H9 (cell line): ENCODE measurements at regions not wholly inside any gene's neighbourhood (a gene's known extent, or its start where the extent isn't known, plus 50 kb on each side); places are given as distances from the start of the nearest gene placed in this dataset.

Experiments
- DNase-seq: peaks from one replicate; pipeline ENCODE4 v3.0.0-alpha.2; 2017
- H2AFZ ChIP-seq: one replicate; pipeline ENCODE4 v1.6.1; 2013; ENCODE audit warnings: mild to moderate bottlenecking, low read length, control low read depth, moderate library complexity
- H2AK5ac ChIP-seq: 2 replicates; pipeline ENCODE4 v1.6.1; 2013; ENCODE audit warnings: low read length, control low read depth, mixed read lengths; ENCODE audit not compliant: insufficient read length
- H2BK120ac ChIP-seq: one replicate; pipeline ENCODE4 v1.6.1; 2013; ENCODE audit warnings: low read depth, mild to moderate bottlenecking, low read length, control low read depth, inconsistent platforms; ENCODE audit not compliant: poor library complexity, severe bottlenecking
- H2BK12ac ChIP-seq: 2 replicates; pipeline ENCODE4 v1.6.1; 2013; ENCODE audit warnings: low read length, control low read depth, mixed read lengths, low read depth; ENCODE audit not compliant: insufficient read length
- H2BK15ac ChIP-seq: 2 replicates; pipeline ENCODE4 v1.6.1; 2013; ENCODE audit warnings: low read depth, low read length, control low read depth
- H2BK20ac ChIP-seq: one replicate; pipeline ENCODE4 v1.6.1; 2013; ENCODE audit warnings: low read depth, mild to moderate bottlenecking, low read length, control low read depth, inconsistent platforms; ENCODE audit not compliant: poor library complexity, severe bottlenecking
- H2BK5ac ChIP-seq: 2 replicates; pipeline ENCODE4 v1.6.1; 2013; ENCODE audit warnings: low read length, control low read depth, mixed read lengths; ENCODE audit not compliant: insufficient read length
- H3K14ac ChIP-seq: 2 replicates; pipeline ENCODE4 v1.6.1; 2013; ENCODE audit warnings: low read length, control low read depth; ENCODE audit not compliant: insufficient read depth
- H3K18ac ChIP-seq: 2 replicates; pipeline ENCODE4 v1.6.1; 2013; ENCODE audit warnings: low read depth, mild to moderate bottlenecking, mixed read lengths, low read length, control low read depth; ENCODE audit not compliant: insufficient read length
- H3K23ac ChIP-seq: 2 replicates; pipeline ENCODE4 v1.6.1; 2013; ENCODE audit warnings: low read length, control low read depth, mixed read lengths, low read depth; ENCODE audit not compliant: insufficient read length
- H3K23me2 ChIP-seq: 2 replicates; pipeline ENCODE4 v1.6.1; 2013; ENCODE audit warnings: low read depth, mild to moderate bottlenecking, mixed read lengths, low read length, control low read depth; ENCODE audit not compliant: insufficient read length, poor library complexity, severe bottlenecking
- H3K27ac ChIP-seq: 2 replicates; pipeline ENCODE4 v1.5.1; 2013; ENCODE audit warnings: low read length, control low read depth, mixed read lengths, low read depth; ENCODE audit not compliant: insufficient read length
- H3K27me3 ChIP-seq: 2 replicates; pipeline ENCODE4 v1.6.1; 2013; ENCODE audit warnings: low read length, control low read depth, inconsistent platforms; ENCODE audit not compliant: insufficient read depth
- H3K4ac ChIP-seq: 2 replicates; pipeline ENCODE4 v1.6.1; 2013; ENCODE audit warnings: low read depth, mild to moderate bottlenecking, control low read depth, inconsistent platforms, low read length, moderate library complexity
- H3K4me1 ChIP-seq: 2 replicates; pipeline ENCODE4 v1.6.1; 2013; ENCODE audit warnings: low read length, control low read depth, inconsistent platforms; ENCODE audit not compliant: insufficient read depth
- H3K4me2 ChIP-seq: 2 replicates; pipeline ENCODE4 v1.6.1; 2013; ENCODE audit warnings: low read length, control low read depth, mixed read lengths; ENCODE audit not compliant: insufficient read length, insufficient read depth
- H3K56ac ChIP-seq: 2 replicates; pipeline ENCODE4 v1.6.1; 2013; ENCODE audit warnings: low read depth, mild to moderate bottlenecking, mixed read lengths, low read length, control low read depth; ENCODE audit not compliant: insufficient read length
- H3K79me1 ChIP-seq: 2 replicates; pipeline ENCODE4 v1.6.1; 2013; ENCODE audit warnings: low read depth, mild to moderate bottlenecking, moderate library complexity, low read length, control low read depth, inconsistent platforms; ENCODE audit not compliant: insufficient read depth, poor library complexity, severe bottlenecking
- H3K79me2 ChIP-seq: 2 replicates; pipeline ENCODE4 v1.6.1; 2013; ENCODE audit warnings: low read length, control low read depth, inconsistent platforms; ENCODE audit not compliant: insufficient read depth
- H3K9ac ChIP-seq: 2 replicates; pipeline ENCODE4 v1.6.1; 2013; ENCODE audit warnings: low read length, control low read depth, mixed read lengths; ENCODE audit not compliant: insufficient read length; ENCODE audit errors: extremely low read depth
- H3K9me3 ChIP-seq: one replicate; pipeline ENCODE4 v1.6.1; 2013; ENCODE audit warnings: low read depth, low read length, inconsistent platforms; ENCODE audit not compliant: control insufficient read depth
- H3T11ph ChIP-seq: one replicate; pipeline ENCODE4 v1.6.1; 2013; ENCODE audit warnings: mild to moderate bottlenecking, low read length, control low read depth, inconsistent platforms
- H4K20me1 ChIP-seq: one replicate; pipeline ENCODE4 v1.6.1; 2013; ENCODE audit not compliant: control insufficient read depth, insufficient read length, insufficient read depth
- H4K5ac ChIP-seq: 2 replicates; pipeline ENCODE4 v1.6.1; 2013; ENCODE audit warnings: low read depth, mild to moderate bottlenecking, mixed read lengths, low read length, control low read depth; ENCODE audit not compliant: insufficient read length
- H4K8ac ChIP-seq: replicated peaks from 2 replicates; pipeline ENCODE4 v1.6.1; 2013; ENCODE audit warnings: low read length, control low read depth, mixed read lengths, low read depth; ENCODE audit not compliant: insufficient read length
- H4K91ac ChIP-seq: 2 replicates; pipeline ENCODE4 v1.6.1; 2013; ENCODE audit warnings: low read depth, mild to moderate bottlenecking, moderate library complexity, mixed read lengths, low read length, control low read depth; ENCODE audit not compliant: insufficient read length
- H3K27ac Mint-ChIP-seq, 3 experiments: 2 replicates in 2 of 3; 3 replicates in 1 of 3; pipeline ENCODE4 v1.8.0; 2020 to 2021; ENCODE audit warnings: mixed read lengths in 3 of 3, mild to moderate bottlenecking in 1 of 3, moderate library complexity in 1 of 3
- H3K27me3 Mint-ChIP-seq: 2 replicates; pipeline ENCODE4 v1.8.0; 2021; ENCODE audit warnings: low read depth, mild to moderate bottlenecking, moderate library complexity, mixed read lengths
- H3K36me3 Mint-ChIP-seq, 3 experiments: 2 replicates in 2 of 3; 3 replicates in 1 of 3; pipeline ENCODE4 v1.8.0; 2020 to 2021; ENCODE audit warnings: low read depth in 3 of 3, mixed read lengths in 3 of 3; ENCODE audit not compliant: insufficient read depth in 1 of 3
- H3K4me1 Mint-ChIP-seq, 2 experiments: 2 replicates each; pipeline ENCODE4 v1.8.0; 2020; ENCODE audit warnings: mixed read lengths in 2 of 2
- H3K4me3 Mint-ChIP-seq, 2 experiments: 2 replicates in 1 of 2; 3 replicates in 1 of 2; pipeline ENCODE4 v1.8.0; 2020 to 2021; ENCODE audit warnings: mild to moderate bottlenecking in 2 of 2, mixed read lengths in 2 of 2, moderate library complexity in 1 of 2
- H3K9me3 Mint-ChIP-seq, 2 experiments: 2 replicates in 1 of 2; 3 replicates in 1 of 2; pipeline ENCODE4 v1.8.0; 2020; ENCODE audit warnings: mild to moderate bottlenecking in 2 of 2, mixed read lengths in 2 of 2, moderate library complexity in 1 of 2
- TF ChIP-seq, protein P1 (sequence below): fragments of 200-600 bp; sonication (generic); conservative IDR thresholded peaks from 3 replicates; pipeline ENCODE4 v1.8.0; 2021; ENCODE audit warnings: antibody characterized with exemption, mild to moderate bottlenecking

DNA sequence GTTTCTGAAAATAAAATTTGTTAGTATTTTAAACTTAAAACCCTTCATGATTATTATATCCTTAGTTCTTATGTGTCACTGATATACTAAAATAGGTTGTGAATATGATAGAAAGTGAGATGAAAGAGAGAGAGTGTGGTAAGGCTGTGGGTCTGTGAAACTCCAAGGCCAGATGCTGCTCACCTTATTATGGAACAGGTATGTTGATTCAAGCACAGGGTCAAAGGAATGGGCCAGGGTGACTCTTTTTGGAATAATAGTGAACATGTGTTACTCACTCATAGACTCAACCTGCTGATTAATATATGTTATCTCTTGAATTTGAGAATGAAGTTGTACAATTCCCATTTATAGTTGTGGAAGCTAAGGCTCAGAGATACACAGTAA is 70.7 kb upstream of the FN1 start:
- H3K18ac ChIP-seq = no peak overlapping the region
- TF ChIP-seq, protein P1, sequence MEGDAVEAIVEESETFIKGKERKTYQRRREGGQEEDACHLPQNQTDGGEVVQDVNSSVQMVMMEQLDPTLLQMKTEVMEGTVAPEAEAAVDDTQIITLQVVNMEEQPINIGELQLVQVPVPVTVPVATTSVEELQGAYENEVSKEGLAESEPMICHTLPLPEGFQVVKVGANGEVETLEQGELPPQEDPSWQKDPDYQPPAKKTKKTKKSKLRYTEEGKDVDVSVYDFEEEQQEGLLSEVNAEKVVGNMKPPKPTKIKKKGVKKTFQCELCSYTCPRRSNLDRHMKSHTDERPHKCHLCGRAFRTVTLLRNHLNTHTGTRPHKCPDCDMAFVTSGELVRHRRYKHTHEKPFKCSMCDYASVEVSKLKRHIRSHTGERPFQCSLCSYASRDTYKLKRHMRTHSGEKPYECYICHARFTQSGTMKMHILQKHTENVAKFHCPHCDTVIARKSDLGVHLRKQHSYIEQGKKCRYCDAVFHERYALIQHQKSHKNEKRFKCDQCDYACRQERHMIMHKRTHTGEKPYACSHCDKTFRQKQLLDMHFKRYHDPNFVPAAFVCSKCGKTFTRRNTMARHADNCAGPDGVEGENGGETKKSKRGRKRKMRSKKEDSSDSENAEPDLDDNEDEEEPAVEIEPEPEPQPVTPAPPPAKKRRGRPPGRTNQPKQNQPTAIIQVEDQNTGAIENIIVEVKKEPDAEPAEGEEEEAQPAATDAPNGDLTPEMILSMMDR = no peak
- Mint-ChIP-seq H3K4me3 (no peak overlapping the region), H3K27ac (no peak overlapping the region), H3K36me3 (no peaks in the 10 kb centered on the region), H3K4me1 (no peaks in the 10 kb centered on the region), H3K9me3 (no peaks in the 10 kb centered on the region), H3K27me3 (no peaks in the 10 kb centered on the region)
- H2BK20ac ChIP-seq = no peak overlapping the region
- no peak overlapping the region for H3K9ac ChIP-seq
- no peak overlapping the region for H3K56ac ChIP-seq
- H3K79me2 ChIP-seq = no peaks in the 10 kb centered on the region
- no peak overlapping the region for H3K23ac ChIP-seq
- H3K9me3 ChIP-seq = no peaks in the 10 kb centered on the region
- no peak overlapping the region for H4K8ac ChIP-seq
- H4K20me1 ChIP-seq = no peaks in the 10 kb centered on the region
- H2BK15ac ChIP-seq = no peak overlapping the region
- H3K4me2 ChIP-seq = no peak overlapping the region
- no peak overlapping the region for H2AFZ ChIP-seq
- H3K14ac ChIP-seq = no peak overlapping the region
- DNase-seq = no peak
- H3T11ph ChIP-seq = no peak overlapping the region
- no peak overlapping the region for H2AK5ac ChIP-seq
- H2BK12ac ChIP-seq = no peak overlapping the region
- H3K27me3 ChIP-seq = no peaks in the 10 kb centered on the region
- no peak overlapping the region for H3K27ac ChIP-seq
- no peaks in the 10 kb centered on the region for H3K4me1 ChIP-seq
- H3K79me1 ChIP-seq = no peaks in the 10 kb centered on the region
- no peak overlapping the region for H4K91ac ChIP-seq
- no peaks in the 10 kb centered on the region for H3K23me2 ChIP-seq
- H3K4ac ChIP-seq = no peak overlapping the region
- H2BK5ac ChIP-seq = no peak overlapping the region
- H4K5ac ChIP-seq = no peak overlapping the region
- no peak overlapping the region for H2BK120ac ChIP-seq
